H1 (cell line): ENCODE measurements at regions not wholly inside any gene's neighbourhood (a gene's known extent, or its start where the extent isn't known, plus 50 kb on each side); places are given as distances from the start of the nearest gene placed in this dataset.

Experiments
- CBX5 ChIP-seq: fragments of 300-800, 300-1000 bp; sonication (generic); IDR thresholded peaks from 2 replicates; pipeline ENCODE4 v1.7.1; 2016; ENCODE audit warnings: antibody characterized with exemption, low read length, low read depth
- CHD2 ChIP-seq: IDR thresholded peaks from 2 replicates; pipeline ENCODE4 v1.6.1; 2012; ENCODE audit warnings: low read length, improper control_type of control experiment
- CTCF ChIP-seq, 3 experiments: IDR thresholded peaks; 1 replicate in 2 of 3; 2 replicates in 1 of 3; pipeline versions ENCODE4 v1.5.1 to v1.6.1; 2011; ENCODE audit warnings: low read length in 3 of 3, mild to moderate bottlenecking in 3 of 3, inconsistent platforms in 2 of 3, low read depth in 1 of 3, moderate library complexity in 1 of 3; ENCODE audit not compliant: insufficient read depth in 1 of 3; ENCODE audit errors: control extremely low read depth in 1 of 3
- E2F6 ChIP-seq: IDR thresholded peaks from 2 replicates; pipeline ENCODE4 v1.6.1; 2012; ENCODE audit warnings: inconsistent platforms
- EZH2 ChIP-seq: fragments of 200-600 bp; sonication (generic); IDR thresholded peaks from 2 replicates; pipeline ENCODE4 v1.7.1; 2012; ENCODE audit warnings: low read depth, mild to moderate bottlenecking, moderate library complexity, low read length, inconsistent platforms; ENCODE audit not compliant: severe bottlenecking
- HDAC6 ChIP-seq: IDR thresholded peaks from one replicate; pipeline ENCODE4 v1.7.1; 2012; ENCODE audit warnings: low read depth, mild to moderate bottlenecking, inconsistent platforms, low read length, moderate library complexity
- JUND ChIP-seq: IDR thresholded peaks from 2 replicates; pipeline ENCODE4 v1.6.1; 2011; ENCODE audit warnings: mild to moderate bottlenecking, improper control_type of control experiment, low read length
- POLR2A ChIP-seq, 2 experiments: IDR thresholded peaks; 1 replicate in 1 of 2; 2 replicates in 1 of 2; pipeline ENCODE4 v1.6.1; 2011; ENCODE audit warnings: low read depth in 2 of 2, low read length in 2 of 2, mild to moderate bottlenecking in 2 of 2; ENCODE audit errors: control extremely low read depth in 1 of 2
- POLR2AphosphoS5 ChIP-seq: IDR thresholded peaks from 2 replicates; pipeline ENCODE4 v1.6.1; 2011; ENCODE audit warnings: low read depth, low read length
- RFX5 ChIP-seq: IDR thresholded peaks from 2 replicates; pipeline ENCODE4 v1.6.1; 2011; ENCODE audit warnings: low read depth, low read length, improper control_type of control experiment, borderline replicate concordance
- RNF2 ChIP-seq: fragments of 200-900, 300-1000 bp; sonication (generic); IDR thresholded peaks from 2 replicates; pipeline ENCODE4 v1.7.1; 2016; ENCODE audit warnings: borderline replicate concordance, low read depth, mild to moderate bottlenecking, antibody characterized with exemption, low read length; ENCODE audit not compliant: poor library complexity, severe bottlenecking; ENCODE audit errors: missing control alignments
- RXRA ChIP-seq: IDR thresholded peaks from 2 replicates; pipeline ENCODE4 v1.6.1; 2011; ENCODE audit warnings: low read depth, mild to moderate bottlenecking, low read length, moderate library complexity; ENCODE audit not compliant: insufficient read depth

GRCh38 chr4:123018396-123018775 is 96.0 kb upstream of the NUDT6 start:
- no peak for TF ChIP-seq CTCF (IDR thresholded peaks at IDR 0.05; ENCODE audit: control extremely low read depth in 1 of 3, insufficient read depth in 1 of 3, low read depth in 1 of 3, low read length in 3 of 3)
- no peak for TF ChIP-seq CHD2
- TF ChIP-seq EZH2 = no peak
- TF ChIP-seq HDAC6 = no peak
- TF ChIP-seq POLR2AphosphoS5 = no peak
- TF ChIP-seq E2F6 = no peak
- no peak for TF ChIP-seq POLR2A (IDR thresholded peaks at IDR 0.05; ENCODE audit: control extremely low read depth in 1 of 2, low read depth in 2 of 2, low read length in 2 of 2)
- TF ChIP-seq RFX5 = no peak
- TF ChIP-seq RNF2 = no peak
- TF ChIP-seq JUND = no peak
- no peak for TF ChIP-seq CBX5
- TF ChIP-seq RXRA = no peak
